Ishikawa (cell line): ENCODE measurements at regions not wholly inside any gene's neighbourhood (a gene's known extent, or its start where the extent isn't known, plus 50 kb on each side); places are given as distances from the start of the nearest gene placed in this dataset.
A peak's percentile ranks its signal among the peaks of the same experiment; 100 is the strongest.

Source experiments
- CEBPB ChIP-seq: IDR thresholded peaks from 2 replicates; pipeline ENCODE4 v1.6.1; 2012
- CREB1 ChIP-seq: IDR thresholded peaks from 2 replicates; pipeline ENCODE4 v1.6.1; 2012; ENCODE audit warnings: low read depth
- EGR1 ChIP-seq: IDR thresholded peaks from 2 replicates; pipeline ENCODE4 v1.6.1; 2012
- EP300 ChIP-seq: IDR thresholded peaks from 2 replicates; pipeline ENCODE4 v1.6.1; 2012; ENCODE audit warnings: borderline replicate concordance
- FOXM1 ChIP-seq: IDR thresholded peaks from 2 replicates; pipeline ENCODE4 v1.6.1; 2012; ENCODE audit warnings: low read depth, borderline replicate concordance
- MAX ChIP-seq: IDR thresholded peaks from 2 replicates; pipeline ENCODE4 v1.6.1; 2012
- NFIC ChIP-seq: IDR thresholded peaks from 2 replicates; pipeline ENCODE4 v1.6.1; 2012
- RAD21 ChIP-seq: IDR thresholded peaks from 2 replicates; pipeline ENCODE4 v1.6.1; 2012; ENCODE audit warnings: low read depth
- TAF1 ChIP-seq: IDR thresholded peaks from 2 replicates; pipeline ENCODE4 v1.6.1; 2012; ENCODE audit warnings: low read depth, mild to moderate bottlenecking
- TCF12 ChIP-seq: IDR thresholded peaks from 2 replicates; pipeline ENCODE4 v1.6.1; 2012; ENCODE audit warnings: low read depth
- TEAD4 ChIP-seq: IDR thresholded peaks from 2 replicates; pipeline ENCODE4 v1.6.1; 2012
- YY1 ChIP-seq: IDR thresholded peaks from 2 replicates; pipeline ENCODE4 v1.6.1; 2012; ENCODE audit warnings: low read depth
- ZBTB7A ChIP-seq: IDR thresholded peaks from 2 replicates; pipeline ENCODE4 v1.6.1; 2012; ENCODE audit warnings: low read depth
- TF ChIP-seq, protein P1 (sequence below): IDR thresholded peaks from 2 replicates; pipeline ENCODE4 v1.6.1; 2012; ENCODE audit warnings: low read depth, mild to moderate bottlenecking
- TF ChIP-seq, protein P2 (sequence below): IDR thresholded peaks from 2 replicates; pipeline ENCODE4 v1.6.1; 2012

- no peak for TF ChIP-seq MAX
- TF ChIP-seq CEBPB, result no peak
- no peak for TF ChIP-seq YY1
- no peak for TF ChIP-seq NFIC
- no peak for TF ChIP-seq CREB1
- no peak for TF ChIP-seq FOXM1
- no peak for TF ChIP-seq TCF12
- no peak for TF ChIP-seq TEAD4
- TF ChIP-seq, protein P1, sequence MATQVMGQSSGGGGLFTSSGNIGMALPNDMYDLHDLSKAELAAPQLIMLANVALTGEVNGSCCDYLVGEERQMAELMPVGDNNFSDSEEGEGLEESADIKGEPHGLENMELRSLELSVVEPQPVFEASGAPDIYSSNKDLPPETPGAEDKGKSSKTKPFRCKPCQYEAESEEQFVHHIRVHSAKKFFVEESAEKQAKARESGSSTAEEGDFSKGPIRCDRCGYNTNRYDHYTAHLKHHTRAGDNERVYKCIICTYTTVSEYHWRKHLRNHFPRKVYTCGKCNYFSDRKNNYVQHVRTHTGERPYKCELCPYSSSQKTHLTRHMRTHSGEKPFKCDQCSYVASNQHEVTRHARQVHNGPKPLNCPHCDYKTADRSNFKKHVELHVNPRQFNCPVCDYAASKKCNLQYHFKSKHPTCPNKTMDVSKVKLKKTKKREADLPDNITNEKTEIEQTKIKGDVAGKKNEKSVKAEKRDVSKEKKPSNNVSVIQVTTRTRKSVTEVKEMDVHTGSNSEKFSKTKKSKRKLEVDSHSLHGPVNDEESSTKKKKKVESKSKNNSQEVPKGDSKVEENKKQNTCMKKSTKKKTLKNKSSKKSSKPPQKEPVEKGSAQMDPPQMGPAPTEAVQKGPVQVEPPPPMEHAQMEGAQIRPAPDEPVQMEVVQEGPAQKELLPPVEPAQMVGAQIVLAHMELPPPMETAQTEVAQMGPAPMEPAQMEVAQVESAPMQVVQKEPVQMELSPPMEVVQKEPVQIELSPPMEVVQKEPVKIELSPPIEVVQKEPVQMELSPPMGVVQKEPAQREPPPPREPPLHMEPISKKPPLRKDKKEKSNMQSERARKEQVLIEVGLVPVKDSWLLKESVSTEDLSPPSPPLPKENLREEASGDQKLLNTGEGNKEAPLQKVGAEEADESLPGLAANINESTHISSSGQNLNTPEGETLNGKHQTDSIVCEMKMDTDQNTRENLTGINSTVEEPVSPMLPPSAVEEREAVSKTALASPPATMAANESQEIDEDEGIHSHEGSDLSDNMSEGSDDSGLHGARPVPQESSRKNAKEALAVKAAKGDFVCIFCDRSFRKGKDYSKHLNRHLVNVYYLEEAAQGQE, result no peak
- TF ChIP-seq ZBTB7A, result no peak
- no peak for TF ChIP-seq EGR1
These were observed 233.6 kb downstream of the KCNE4 start for GRCh38 chr2:223285370-223286265.

DNA sequence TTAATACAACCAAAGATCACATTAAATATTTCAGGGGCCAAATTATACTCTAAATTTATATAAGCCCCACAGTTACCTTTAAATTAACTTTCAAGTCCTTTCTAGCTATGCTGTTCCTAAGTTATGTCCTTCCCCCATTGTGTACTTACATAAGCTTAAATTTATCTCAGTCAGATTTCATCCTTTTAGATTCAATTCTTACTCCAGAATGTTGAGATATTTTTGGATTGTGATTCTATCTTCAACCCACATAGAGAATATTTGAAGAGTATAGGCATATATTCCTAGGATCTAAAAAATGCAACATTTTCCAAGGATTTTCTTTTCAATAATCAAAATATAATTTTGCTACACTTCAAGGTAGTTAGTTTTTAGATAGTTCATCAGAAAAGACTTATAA is 242.8 kb downstream of the KCNE4 start:
- TF ChIP-seq EGR1, result no peak
- no peak for TF ChIP-seq YY1
- no peak for TF ChIP-seq ZBTB7A
- no peak for TF ChIP-seq FOXM1

DNA sequence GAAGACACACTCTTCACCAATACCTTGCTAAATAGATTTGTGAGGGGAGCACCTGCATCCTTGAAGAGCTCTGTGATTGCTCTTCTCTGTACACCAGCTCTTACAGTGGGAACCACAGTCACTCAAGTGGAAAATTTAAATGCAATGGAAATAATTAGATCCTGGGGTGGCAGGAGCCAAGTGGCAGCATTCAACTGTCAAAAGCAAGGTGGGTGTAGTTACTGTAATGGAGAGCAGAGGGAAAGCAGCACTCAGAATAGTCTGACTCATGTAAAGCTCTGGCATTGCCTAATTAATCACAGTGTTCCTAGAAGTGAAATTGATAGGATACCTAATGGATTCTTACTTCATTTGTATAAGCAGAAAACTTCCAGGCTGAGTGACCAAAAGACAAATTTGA is 245.8 kb downstream of the KCNE4 start:
- TF ChIP-seq CEBPB, result no peak
- no peak for TF ChIP-seq NFIC
- TF ChIP-seq TEAD4, result no peak
- TF ChIP-seq, protein P2, sequence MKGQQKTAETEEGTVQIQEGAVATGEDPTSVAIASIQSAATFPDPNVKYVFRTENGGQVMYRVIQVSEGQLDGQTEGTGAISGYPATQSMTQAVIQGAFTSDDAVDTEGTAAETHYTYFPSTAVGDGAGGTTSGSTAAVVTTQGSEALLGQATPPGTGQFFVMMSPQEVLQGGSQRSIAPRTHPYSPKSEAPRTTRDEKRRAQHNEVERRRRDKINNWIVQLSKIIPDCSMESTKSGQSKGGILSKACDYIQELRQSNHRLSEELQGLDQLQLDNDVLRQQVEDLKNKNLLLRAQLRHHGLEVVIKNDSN, result no peak
- TF ChIP-seq EP300, result no peak
- no peak for TF ChIP-seq TAF1
- no peak for TF ChIP-seq TCF12
- TF ChIP-seq MAX, result no peak

GRCh38 chr2:223300326-223300725 is 248.3 kb downstream of the KCNE4 start:
- TF ChIP-seq TCF12, result no peak
- TF ChIP-seq FOXM1, result no peak
- no peak for TF ChIP-seq TEAD4
- TF ChIP-seq CEBPB, result no peak
- no peak for TF ChIP-seq ZBTB7A
- no peak for TF ChIP-seq EP300
- no peak for TF ChIP-seq NFIC
- TF ChIP-seq TAF1, result no peak
- TF ChIP-seq YY1, result no peak
- TF ChIP-seq EGR1, result no peak
- TF ChIP-seq, protein P2, result no peak

GRCh38 chr2:223306371-223306770 is 254.4 kb downstream of the KCNE4 start:
- TF ChIP-seq CREB1, result no peak
- TF ChIP-seq TEAD4, result no peak
- TF ChIP-seq RAD21, result peak; percentile 47; the same call in 1 of the 2 replicates
- no peak for TF ChIP-seq FOXM1

GRCh38 chr2:223311889-223312680 is 260.1 kb downstream of the KCNE4 start:
- TF ChIP-seq CREB1 (no peak), CEBPB (no peak), RAD21 (no peak)

DNA sequence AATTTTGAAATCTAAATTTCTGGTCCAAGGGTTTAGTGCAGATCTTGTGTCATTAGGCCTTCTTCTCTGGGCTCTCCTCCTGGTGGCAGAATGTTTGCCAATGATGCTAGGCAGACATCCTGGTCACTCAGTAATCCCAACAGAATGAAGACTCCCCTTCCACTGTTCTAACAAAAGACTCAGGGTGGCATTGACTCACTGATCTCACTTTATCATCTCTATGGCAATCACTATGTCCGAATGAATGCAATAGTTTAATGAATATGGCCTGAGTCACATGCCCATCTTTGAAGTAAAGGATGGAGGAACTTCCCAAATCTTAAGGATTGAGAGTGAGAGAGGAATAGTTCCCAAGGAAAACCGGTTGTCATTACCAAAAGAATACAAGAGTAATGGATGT is 261.1 kb downstream of the KCNE4 start:
- TF ChIP-seq, protein P2, result no peak
- TF ChIP-seq CEBPB (no peak), RAD21 (no peak), MAX (no peak), NFIC (no peak), FOXM1 (no peak), CREB1 (no peak), ZBTB7A (no peak), TEAD4 (no peak), TAF1 (no peak), TCF12 (no peak), EP300 (no peak), EGR1 (no peak), YY1 (no peak)
- TF ChIP-seq, protein P1, result no peak
